ENCODE measurements at regions not wholly inside any gene's neighbourhood (a gene's known extent, or its start where the extent isn't known, plus 50 kb on each side); places are given as distances from the start of the nearest gene placed in this dataset.

- H3K27ac ChIP-seq (ENCODE audit: low read depth, low read length) = no peak overlapping the region
- H3K79me2 ChIP-seq (ENCODE audit: control insufficient read depth, low read length) = no peaks in the 10 kb centered on the region
- H4K20me1 ChIP-seq (ENCODE audit: control insufficient read depth, insufficient read depth, low read depth, low read length) = no peaks in the 10 kb centered on the region
- no peaks in the 10 kb centered on the region for H3K9me3 ChIP-seq (ENCODE audit: control insufficient read depth, insufficient read depth, low read length)
- peaks cover 3% of the 10 kb centered on the region; the same call in 1 of the 2 replicates for H3K27me3 ChIP-seq (ENCODE audit: control insufficient read depth, low read length)
- H3K4me3 ChIP-seq (ENCODE audit: low read length) = no peak overlapping the region
- H3K9me2 ChIP-seq (replicated peaks; ENCODE audit: control insufficient read depth, low read length) = no peaks in the 10 kb centered on the region
- no peaks in the 10 kb centered on the region for H3F3A ChIP-seq (ENCODE audit: control insufficient read depth, insufficient read depth)
- H3K36me3 ChIP-seq (ENCODE audit: control insufficient read depth, low read length) = no peaks in the 10 kb centered on the region
- TF ChIP-seq EZH2phosphoT487 (IDR thresholded peaks at IDR 0.05; ENCODE audit: borderline replicate concordance, low read length) (no peak), CTCF (IDR thresholded peaks at IDR 0.05; ENCODE audit: low read depth, low read length, poor library complexity, severe bottlenecking) (no peak)
- no peak overlapping the region for H3K4me2 ChIP-seq (ENCODE audit: low read length)
- H3K4me1 ChIP-seq (ENCODE audit: control insufficient read depth, low read length) = no peaks in the 10 kb centered on the region
These were observed 101.2 kb upstream of the KLF6 start for GRCh38 chr10:3886191-3886590.

GRCh38 chr10:3882855-3883254 lies 97.8 kb upstream of the KLF6 start:
- no peaks in the 10 kb centered on the region for H3F3A ChIP-seq (ENCODE audit: control insufficient read depth, insufficient read depth)
- H3K4me1 ChIP-seq (ENCODE audit: control insufficient read depth, low read length) = no peaks in the 10 kb centered on the region

GRCh38 chr10:3881622-3882021 lies 96.6 kb upstream of the KLF6 start:
- no peak overlapping the region for H3K4me2 ChIP-seq (ENCODE audit: low read length)
- peaks cover 3% of the 10 kb centered on the region; the same call in 1 of the 2 replicates for H3K27me3 ChIP-seq (ENCODE audit: control insufficient read depth, low read length)
- H3K9me3 ChIP-seq (ENCODE audit: control insufficient read depth, insufficient read depth, low read length) = no peaks in the 10 kb centered on the region
- no peaks in the 10 kb centered on the region for H3K79me2 ChIP-seq (ENCODE audit: control insufficient read depth, low read length)
- no peak overlapping the region for H3K4me3 ChIP-seq (ENCODE audit: low read length)
- H3F3A ChIP-seq (ENCODE audit: control insufficient read depth, insufficient read depth) = no peaks in the 10 kb centered on the region
- no peaks in the 10 kb centered on the region for H3K9me2 ChIP-seq (replicated peaks; ENCODE audit: control insufficient read depth, low read length)
- no peaks in the 10 kb centered on the region for H3K4me1 ChIP-seq (ENCODE audit: control insufficient read depth, low read length)
- TF ChIP-seq EZH2phosphoT487 (IDR thresholded peaks at IDR 0.05; ENCODE audit: borderline replicate concordance, low read length) = no peak
- no peak for TF ChIP-seq CTCF (IDR thresholded peaks at IDR 0.05; ENCODE audit: low read depth, low read length, poor library complexity, severe bottlenecking)
- no peaks in the 10 kb centered on the region for H3K36me3 ChIP-seq (ENCODE audit: control insufficient read depth, low read length)
- no peaks in the 10 kb centered on the region for H4K20me1 ChIP-seq (ENCODE audit: control insufficient read depth, insufficient read depth, low read depth, low read length)
- no peak overlapping the region for H3K27ac ChIP-seq (ENCODE audit: low read depth, low read length)

More at GRCh38 chr10:3882855-3883254, 97.8 kb upstream of the KLF6 start:
- Histone ChIP-seq H3K9me2 (replicated peaks; ENCODE audit: control insufficient read depth, low read length) (no peaks in the 10 kb centered on the region), H3K79me2 (ENCODE audit: control insufficient read depth, low read length) (no peaks in the 10 kb centered on the region), H4K20me1 (ENCODE audit: control insufficient read depth, insufficient read depth, low read depth, low read length) (no peaks in the 10 kb centered on the region), H3K4me3 (ENCODE audit: low read length) (no peak overlapping the region), H3K27me3 (ENCODE audit: control insufficient read depth, low read length) (peaks cover 6% of the 10 kb centered on the region), H3K27ac (ENCODE audit: low read depth, low read length) (no peak overlapping the region), H3K4me2 (ENCODE audit: low read length) (no peak overlapping the region), H3K36me3 (ENCODE audit: control insufficient read depth, low read length) (no peaks in the 10 kb centered on the region), H3K9me3 (ENCODE audit: control insufficient read depth, insufficient read depth, low read length) (no peaks in the 10 kb centered on the region)
- no peak for TF ChIP-seq EZH2phosphoT487 (IDR thresholded peaks at IDR 0.05; ENCODE audit: borderline replicate concordance, low read length)

- no peak overlapping the region for H3K4me2 ChIP-seq (ENCODE audit: low read length)
These were observed 94.1 kb upstream of the KLF6 start for GRCh38 chr10:3879073-3879472.

More at GRCh38 chr10:3879073-3879472, 94.1 kb upstream of the KLF6 start:
- peaks cover 18% of the 10 kb centered on the region for H3K4me1 ChIP-seq (ENCODE audit: control insufficient read depth, low read length)
- no peak overlapping the region for H3K27ac ChIP-seq (ENCODE audit: low read depth, low read length)
- H3K9me2 ChIP-seq (replicated peaks; ENCODE audit: control insufficient read depth, low read length) = no peaks in the 10 kb centered on the region
- H3K4me3 ChIP-seq (ENCODE audit: low read length) = no peak overlapping the region
- H3K27me3 ChIP-seq (ENCODE audit: control insufficient read depth, low read length) = peaks cover 3% of the 10 kb centered on the region; the same call in 1 of the 2 replicates
- no peaks in the 10 kb centered on the region for H3K36me3 ChIP-seq (ENCODE audit: control insufficient read depth, low read length)
- no peaks in the 10 kb centered on the region for H3F3A ChIP-seq (ENCODE audit: control insufficient read depth, insufficient read depth)
- H3K9me3 ChIP-seq (ENCODE audit: control insufficient read depth, insufficient read depth, low read length) = no peaks in the 10 kb centered on the region
- no peaks in the 10 kb centered on the region for H3K79me2 ChIP-seq (ENCODE audit: control insufficient read depth, low read length)
- H4K20me1 ChIP-seq (ENCODE audit: control insufficient read depth, insufficient read depth, low read depth, low read length) = no peaks in the 10 kb centered on the region
- TF ChIP-seq CTCF (IDR thresholded peaks at IDR 0.05; ENCODE audit: low read depth, low read length, poor library complexity, severe bottlenecking) = no peak
